Astrocyte (in vitro differentiated cells and primary cell): ENCODE measurements at regions not wholly inside any gene's neighbourhood (a gene's known extent, or its start where the extent isn't known, plus 50 kb on each side); places are given as distances from the start of the nearest gene placed in this dataset.

Experiments
- DNase-seq: peaks from one replicate; pipeline ENCODE4 v3.0.0-alpha.2; 2010; ENCODE audit warnings: low read depth
- FAIRE-seq: peaks from 2 replicates; lab custom pipeline; 2011; peaks lifted over from hg19 to GRCh38; lab: Jason Lieb, UNC
- H2AFZ ChIP-seq: 2 replicates; pipeline ENCODE4 v1.6.0; 2012; ENCODE audit warnings: low read depth, low read length, inconsistent platforms
- H3K27ac ChIP-seq: 2 replicates; pipeline ENCODE4 v1.5.1; 2011; ENCODE audit warnings: low read depth, low read length, inconsistent platforms
- H3K27me3 ChIP-seq: 2 replicates; pipeline ENCODE4 v1.6.0; 2011; ENCODE audit warnings: low read length, inconsistent platforms; ENCODE audit not compliant: insufficient read depth
- H3K36me3 ChIP-seq: 2 replicates; pipeline ENCODE4 v1.5.1; 2011; ENCODE audit warnings: low read length, inconsistent platforms; ENCODE audit not compliant: insufficient read depth
- H3K4me1 ChIP-seq: 2 replicates; pipeline ENCODE4 v1.5.1; 2011; ENCODE audit warnings: low read length, inconsistent platforms; ENCODE audit not compliant: insufficient read depth
- H3K4me2 ChIP-seq: 2 replicates; pipeline ENCODE4 v1.6.0; 2012; ENCODE audit warnings: low read length, inconsistent platforms
- H3K4me3 ChIP-seq: 2 replicates; pipeline ENCODE4 v1.5.1; 2011; ENCODE audit warnings: low read depth, mild to moderate bottlenecking, low read length, inconsistent platforms; ENCODE audit not compliant: insufficient read depth
- H3K79me2 ChIP-seq: 2 replicates; pipeline ENCODE4 v1.6.0; 2012; ENCODE audit warnings: mild to moderate bottlenecking, low read length, inconsistent platforms; ENCODE audit not compliant: insufficient read depth
- H3K9ac ChIP-seq: 2 replicates; pipeline ENCODE4 v1.6.0; 2012; ENCODE audit warnings: mild to moderate bottlenecking, low read length, inconsistent platforms
- H3K9me3 ChIP-seq: 2 replicates; pipeline ENCODE4 v1.5.1; 2012; ENCODE audit warnings: low read depth, mild to moderate bottlenecking, low read length, inconsistent platforms; ENCODE audit not compliant: insufficient read depth
- H4K20me1 ChIP-seq: 2 replicates; pipeline ENCODE4 v1.6.0; 2012; ENCODE audit warnings: low read length, inconsistent platforms; ENCODE audit not compliant: insufficient read depth
- H3K27ac Mint-ChIP-seq: one replicate; pipeline ENCODE4 v1.8.0; 2021; ENCODE audit warnings: mild to moderate bottlenecking, mixed read lengths; ENCODE audit not compliant: unreplicated experiment
- H3K27me3 Mint-ChIP-seq: one replicate; pipeline ENCODE4 v1.8.0; 2021; ENCODE audit warnings: low read depth, mixed read lengths; ENCODE audit not compliant: unreplicated experiment
- H3K36me3 Mint-ChIP-seq: one replicate; pipeline ENCODE4 v1.8.0; 2021; ENCODE audit warnings: low read depth, mixed read lengths; ENCODE audit not compliant: unreplicated experiment
- H3K4me1 Mint-ChIP-seq: one replicate; pipeline ENCODE4 v1.8.0; 2021; ENCODE audit warnings: low read depth, mixed read lengths; ENCODE audit not compliant: unreplicated experiment
- H3K4me3 Mint-ChIP-seq: one replicate; pipeline ENCODE4 v1.8.0; 2021; ENCODE audit warnings: mild to moderate bottlenecking, moderate library complexity, mixed read lengths; ENCODE audit not compliant: unreplicated experiment
- H3K9me3 Mint-ChIP-seq: one replicate; pipeline ENCODE4 v1.8.0; 2021; ENCODE audit warnings: mild to moderate bottlenecking, mixed read lengths; ENCODE audit not compliant: unreplicated experiment
- CTCF ChIP-seq: IDR thresholded peaks from 2 replicates; pipeline ENCODE4 v1.5.1; 2011; ENCODE audit warnings: low read depth, mild to moderate bottlenecking, inconsistent platforms, low read length, moderate library complexity; ENCODE audit not compliant: insufficient read depth
- EZH2 ChIP-seq: IDR thresholded peaks from 2 replicates; pipeline ENCODE4 v1.6.1; 2012; ENCODE audit warnings: mild to moderate bottlenecking, low read length, inconsistent platforms; ENCODE audit not compliant: insufficient read depth

- Histone ChIP-seq H3K79me2 (no peaks in the 10 kb centered on the region), H3K4me2 (no peak overlapping the region), H3K4me3 (no peak overlapping the region), H3K27ac (no peak overlapping the region), H3K36me3 (no peaks in the 10 kb centered on the region), H2AFZ (no peak overlapping the region), H3K9me3 (no peaks in the 10 kb centered on the region), H3K9ac (no peak overlapping the region), H4K20me1 (no peaks in the 10 kb centered on the region), H3K4me1 (no peaks in the 10 kb centered on the region), H3K27me3 (peaks cover 4% of the 10 kb centered on the region)
- Mint-ChIP-seq H3K27me3 (peaks cover 18% of the 10 kb centered on the region), H3K9me3 (peaks cover 6% of the 10 kb centered on the region), H3K27ac (no peak overlapping the region), H3K36me3 (no peaks in the 10 kb centered on the region), H3K4me3 (no peak overlapping the region), H3K4me1 (peaks cover 2% of the 10 kb centered on the region)
- TF ChIP-seq EZH2, result no peak
- no peak for TF ChIP-seq CTCF
- no peak for DNase-seq
- no peak for FAIRE-seq
Observed at GRCh38 chr6:14060971-14061370, 56.6 kb upstream of the CD83 start.

- peaks cover 2% of the 10 kb centered on the region for H3K4me1 Mint-ChIP-seq
- no peak for FAIRE-seq
- no peak overlapping the region for H3K9ac ChIP-seq
- no peak for TF ChIP-seq CTCF
- H3K9me3 ChIP-seq, result no peaks in the 10 kb centered on the region
- peaks cover 18% of the 10 kb centered on the region for H3K27me3 Mint-ChIP-seq
- peaks cover 4% of the 10 kb centered on the region for H3K27me3 ChIP-seq
- H3K79me2 ChIP-seq, result no peaks in the 10 kb centered on the region
- no peak overlapping the region for H3K4me3 Mint-ChIP-seq
- no peak overlapping the region for H3K4me3 ChIP-seq
- H3K27ac Mint-ChIP-seq, result no peak overlapping the region
- H3K36me3 Mint-ChIP-seq, result no peaks in the 10 kb centered on the region
- no peak overlapping the region for H3K27ac ChIP-seq
- no peak overlapping the region for H3K4me2 ChIP-seq
- no peak for DNase-seq
- H3K9me3 Mint-ChIP-seq, result peaks cover 6% of the 10 kb centered on the region
- no peaks in the 10 kb centered on the region for H3K4me1 ChIP-seq
- H4K20me1 ChIP-seq, result no peaks in the 10 kb centered on the region
- H2AFZ ChIP-seq, result no peak overlapping the region
- H3K36me3 ChIP-seq, result no peaks in the 10 kb centered on the region
Observed at GRCh38 chr6:14061643-14062042, 55.9 kb upstream of the CD83 start.

GRCh38 chr6:14062345-14063029, 55.1 kb upstream of the CD83 start:
- Histone ChIP-seq H3K4me2 (no peak overlapping the region), H3K4me3 (no peak overlapping the region), H3K36me3 (no peaks in the 10 kb centered on the region), H3K9ac (no peak overlapping the region), H3K79me2 (no peaks in the 10 kb centered on the region), H3K27ac (no peak overlapping the region), H4K20me1 (no peaks in the 10 kb centered on the region), H2AFZ (no peak overlapping the region), H3K9me3 (no peaks in the 10 kb centered on the region), H3K27me3 (peaks cover 4% of the 10 kb centered on the region), H3K4me1 (peaks cover under 1% of the 10 kb centered on the region)
- Mint-ChIP-seq H3K27me3 (peaks cover 18% of the 10 kb centered on the region), H3K36me3 (no peaks in the 10 kb centered on the region), H3K27ac (no peak overlapping the region), H3K4me1 (peaks cover 5% of the 10 kb centered on the region), H3K4me3 (no peak overlapping the region), H3K9me3 (peaks cover 6% of the 10 kb centered on the region)
- no peak for DNase-seq
- TF ChIP-seq CTCF, result no peak
- no peak for TF ChIP-seq EZH2
- no peak for FAIRE-seq
